ENCODE measurements at regions not wholly inside any gene's neighbourhood (a gene's known extent, or its start where the extent isn't known, plus 50 kb on each side); places are given as distances from the start of the nearest gene placed in this dataset.
"Not testable (repeated sequence)": the region's sequence is repeated elsewhere in the genome, so short reads cannot be mapped to it uniquely, and the experiment has no call there.

DNA sequence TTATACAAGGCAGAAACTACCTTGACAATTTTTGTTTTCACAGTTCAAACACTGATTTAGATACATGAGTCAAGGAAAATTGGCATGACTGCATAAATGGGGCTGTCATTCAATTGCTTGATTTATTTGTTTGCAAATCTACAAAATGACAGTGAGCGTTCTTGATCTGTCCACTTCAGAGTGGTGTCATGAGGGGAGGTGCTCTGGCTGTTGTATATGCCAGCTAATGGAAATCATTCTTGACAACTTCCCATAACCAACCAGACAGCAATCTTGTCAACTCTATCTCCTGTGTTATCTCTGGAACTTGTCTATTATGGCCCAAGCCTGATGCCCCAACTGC lies 120.6 kb upstream of the UGP2 start:
- Histone ChIP-seq H3K36me3 (ENCODE audit: control insufficient read depth, insufficient read depth, low read length) (no peaks in the 10 kb centered on the region), H3K4me3 (ENCODE audit: low read length) (no peak overlapping the region), H3K27ac (ENCODE audit: low read length) (no peak overlapping the region), H3K27me3 (ENCODE audit: control insufficient read depth, insufficient read depth, low read length) (no peaks in the 10 kb centered on the region), H3K4me1 (ENCODE audit: control insufficient read depth, insufficient read depth, low read length) (no peaks in the 10 kb centered on the region), H3K9me3 (ENCODE audit: control insufficient read depth, low read depth, low read length) (no peaks in the 10 kb centered on the region)
- DNase-seq = no peak
- no CpG with 5 or more reads among the region's 1 CpG for WGBS (ENCODE audit: insufficient coverage, low lambda C conversion rate)

DNA sequence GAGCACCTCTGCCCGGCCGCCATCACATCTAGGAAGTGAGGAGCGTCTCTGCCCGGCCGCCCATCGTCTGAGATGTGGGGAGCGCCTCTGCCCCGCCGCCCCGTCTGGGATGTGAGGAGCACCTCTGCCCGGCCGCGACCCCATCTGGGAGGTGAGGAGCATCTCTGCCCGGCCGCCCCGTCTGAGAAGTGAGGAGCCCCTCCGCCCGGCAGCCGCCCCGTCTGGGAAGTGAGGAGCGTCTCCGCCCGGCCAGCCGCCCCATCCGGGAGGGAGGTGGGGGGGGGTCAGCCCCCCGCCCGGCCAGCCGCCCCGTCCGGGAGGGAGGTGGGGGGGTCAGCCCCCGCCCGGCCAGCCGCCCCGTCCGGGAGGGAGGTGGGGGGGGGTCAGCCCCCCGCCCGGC lies 119.4 kb upstream of the UGP2 start:
- not testable (repeated sequence) for H3K36me3 ChIP-seq (ENCODE audit: control insufficient read depth, insufficient read depth, low read length); DNase-seq; H3K27ac ChIP-seq (ENCODE audit: low read length); H3K4me1 ChIP-seq (ENCODE audit: control insufficient read depth, insufficient read depth, low read length); H3K27me3 ChIP-seq (ENCODE audit: control insufficient read depth, insufficient read depth, low read length); H3K4me3 ChIP-seq (ENCODE audit: low read length); H3K9me3 ChIP-seq (ENCODE audit: control insufficient read depth, low read depth, low read length)
- no CpG with 5 or more reads among the region's 37 CpGs for WGBS (ENCODE audit: insufficient coverage, low lambda C conversion rate)

DNA sequence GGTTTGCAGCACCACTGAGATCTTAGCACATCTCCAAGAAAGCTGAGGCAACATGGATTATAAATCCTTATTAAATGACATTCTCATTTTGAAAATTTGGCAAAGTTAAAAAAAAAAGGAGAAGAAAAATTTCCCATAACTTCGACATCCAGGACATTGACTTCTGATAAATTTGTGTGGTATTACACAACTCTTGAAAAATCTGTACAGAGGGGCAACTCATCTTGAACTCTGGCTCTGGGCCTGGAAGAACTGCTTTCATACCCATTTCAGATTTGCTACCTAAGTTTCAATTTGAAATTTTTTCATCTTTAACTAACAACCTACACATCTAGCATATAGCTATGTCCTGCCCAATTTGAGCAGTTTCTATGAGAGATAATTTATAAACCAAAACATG lies 118.0 kb upstream of the UGP2 start:
- no peak overlapping the region for H3K27ac ChIP-seq (ENCODE audit: low read length)
- H3K27me3 ChIP-seq (ENCODE audit: control insufficient read depth, insufficient read depth, low read length) = no peaks in the 10 kb centered on the region
- no peaks in the 10 kb centered on the region for H3K4me1 ChIP-seq (ENCODE audit: control insufficient read depth, insufficient read depth, low read length)
- DNase-seq = no peak
- H3K36me3 ChIP-seq (ENCODE audit: control insufficient read depth, insufficient read depth, low read length) = no peaks in the 10 kb centered on the region
- no peaks in the 10 kb centered on the region for H3K9me3 ChIP-seq (ENCODE audit: control insufficient read depth, low read depth, low read length)
- no CpG with 5 or more reads among the region's 1 CpG for WGBS (ENCODE audit: insufficient coverage, low lambda C conversion rate)
- H3K4me3 ChIP-seq (ENCODE audit: low read length) = no peak overlapping the region

DNA sequence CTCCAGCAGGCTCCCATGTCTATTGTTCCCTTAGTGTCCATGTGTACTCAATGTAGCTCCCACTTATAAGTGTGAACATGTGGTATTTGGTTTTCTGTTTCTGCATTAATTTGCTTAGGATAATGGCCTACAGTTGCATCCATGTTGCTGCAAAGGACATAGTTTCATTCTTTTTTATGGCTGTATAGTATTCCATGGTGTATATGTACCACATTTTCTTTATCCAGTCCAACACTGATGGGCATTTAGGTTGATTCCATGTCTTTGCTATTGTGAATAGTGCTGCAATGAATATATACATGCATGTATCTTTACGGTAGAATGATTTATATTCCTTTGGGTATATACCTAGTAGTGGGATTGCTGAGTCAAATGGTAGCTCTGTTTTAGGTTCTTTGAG lies 116.5 kb upstream of the UGP2 start:
- H3K4me1 ChIP-seq (ENCODE audit: control insufficient read depth, insufficient read depth, low read length); H3K9me3 ChIP-seq (ENCODE audit: control insufficient read depth, low read depth, low read length); H3K27ac ChIP-seq (ENCODE audit: low read length); H3K27me3 ChIP-seq (ENCODE audit: control insufficient read depth, insufficient read depth, low read length); DNase-seq; H3K4me3 ChIP-seq (ENCODE audit: low read length); H3K36me3 ChIP-seq (ENCODE audit: control insufficient read depth, insufficient read depth, low read length): not testable (repeated sequence)
- WGBS (ENCODE audit: insufficient coverage, low lambda C conversion rate) = no CpG with 5 or more reads among the region's 1 CpG

GRCh38 chr2:63729362-63729761 lies 112.3 kb upstream of the UGP2 start:
- Histone ChIP-seq H3K27me3 (ENCODE audit: control insufficient read depth, insufficient read depth, low read length) (no peaks in the 10 kb centered on the region), H3K36me3 (ENCODE audit: control insufficient read depth, insufficient read depth, low read length) (no peaks in the 10 kb centered on the region), H3K9me3 (ENCODE audit: control insufficient read depth, low read depth, low read length) (no peaks in the 10 kb centered on the region), H3K27ac (ENCODE audit: low read length) (no peak overlapping the region), H3K4me1 (ENCODE audit: control insufficient read depth, insufficient read depth, low read length) (no peaks in the 10 kb centered on the region), H3K4me3 (ENCODE audit: low read length) (no peak overlapping the region)
- DNase-seq = no peak
- WGBS (ENCODE audit: insufficient coverage, low lambda C conversion rate) = no CpG with 5 or more reads among the region's 1 CpG

- no peak overlapping the region for H3K27ac ChIP-seq (ENCODE audit: low read length)
Observed at GRCh38 chr2:63729831-63730230, 111.9 kb upstream of the UGP2 start.

GRCh38 chr2:63734510-63734909 lies 107.2 kb upstream of the UGP2 start:
- Histone ChIP-seq H3K4me1 (ENCODE audit: control insufficient read depth, insufficient read depth, low read length) (no peaks in the 10 kb centered on the region), H3K27ac (ENCODE audit: low read length) (no peak overlapping the region), H3K4me3 (ENCODE audit: low read length) (no peak overlapping the region), H3K9me3 (ENCODE audit: control insufficient read depth, low read depth, low read length) (no peaks in the 10 kb centered on the region), H3K36me3 (ENCODE audit: control insufficient read depth, insufficient read depth, low read length) (no peaks in the 10 kb centered on the region), H3K27me3 (ENCODE audit: control insufficient read depth, insufficient read depth, low read length) (no peaks in the 10 kb centered on the region)
- DNase-seq = no peak
- WGBS (ENCODE audit: insufficient coverage, low lambda C conversion rate) = no CpG with 5 or more reads among the region's 1 CpG

More at GRCh38 chr2:63729831-63730230, 111.9 kb upstream of the UGP2 start:
- Histone ChIP-seq H3K4me3 (ENCODE audit: low read length) (no peak overlapping the region), H3K4me1 (ENCODE audit: control insufficient read depth, insufficient read depth, low read length) (no peaks in the 10 kb centered on the region), H3K27me3 (ENCODE audit: control insufficient read depth, insufficient read depth, low read length) (no peaks in the 10 kb centered on the region), H3K9me3 (ENCODE audit: control insufficient read depth, low read depth, low read length) (no peaks in the 10 kb centered on the region), H3K36me3 (ENCODE audit: control insufficient read depth, insufficient read depth, low read length) (no peaks in the 10 kb centered on the region)
- no peak for DNase-seq
- no CpG with 5 or more reads among the region's 2 CpGs for WGBS (ENCODE audit: insufficient coverage, low lambda C conversion rate)

GRCh38 chr2:63735263-63735662 lies 106.4 kb upstream of the UGP2 start:
- Histone ChIP-seq H3K4me1 (ENCODE audit: control insufficient read depth, insufficient read depth, low read length) (no peaks in the 10 kb centered on the region), H3K27me3 (ENCODE audit: control insufficient read depth, insufficient read depth, low read length) (no peaks in the 10 kb centered on the region), H3K4me3 (ENCODE audit: low read length) (no peak overlapping the region), H3K9me3 (ENCODE audit: control insufficient read depth, low read depth, low read length) (no peaks in the 10 kb centered on the region), H3K27ac (ENCODE audit: low read length) (no peak overlapping the region), H3K36me3 (ENCODE audit: control insufficient read depth, insufficient read depth, low read length) (no peaks in the 10 kb centered on the region)
- DNase-seq = no peak
- 87% methylated on average over 3 of the region's 4 CpGs for WGBS (ENCODE audit: insufficient coverage, low lambda C conversion rate)

DNA sequence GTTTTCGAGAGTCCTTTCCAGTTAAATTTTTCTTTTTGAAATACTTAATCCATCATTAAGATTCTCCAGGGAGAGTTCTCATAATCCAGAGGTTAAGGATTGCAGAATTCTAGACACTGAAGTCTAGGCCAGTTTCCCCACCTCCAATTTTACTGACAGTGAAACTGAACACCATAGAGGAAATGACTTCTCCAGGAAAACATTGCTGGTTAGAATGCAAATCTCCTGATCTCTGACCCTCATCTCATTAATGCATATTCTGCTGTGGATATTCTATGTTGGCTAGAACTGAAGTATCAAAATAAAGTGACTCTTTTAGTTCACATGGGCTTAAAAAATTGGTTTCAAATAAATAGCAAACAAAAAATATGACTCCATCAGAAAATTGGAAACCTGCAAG lies 105.8 kb upstream of the UGP2 start:
- WGBS (ENCODE audit: insufficient coverage, low lambda C conversion rate) = 100% methylated on average over 1 of the region's 1 CpG
- H3K36me3 ChIP-seq (ENCODE audit: control insufficient read depth, insufficient read depth, low read length) = no peaks in the 10 kb centered on the region
- H3K4me3 ChIP-seq (ENCODE audit: low read length) = no peak overlapping the region
- DNase-seq = no peak
- no peaks in the 10 kb centered on the region for H3K27me3 ChIP-seq (ENCODE audit: control insufficient read depth, insufficient read depth, low read length)
- no peaks in the 10 kb centered on the region for H3K9me3 ChIP-seq (ENCODE audit: control insufficient read depth, low read depth, low read length)
- H3K27ac ChIP-seq (ENCODE audit: low read length) = no peak overlapping the region
- H3K4me1 ChIP-seq (ENCODE audit: control insufficient read depth, insufficient read depth, low read length) = no peaks in the 10 kb centered on the region

GRCh38 chr2:63736354-63736753 lies 105.3 kb upstream of the UGP2 start:
- Histone ChIP-seq H3K4me1 (ENCODE audit: control insufficient read depth, insufficient read depth, low read length) (no peaks in the 10 kb centered on the region), H3K36me3 (ENCODE audit: control insufficient read depth, insufficient read depth, low read length) (no peaks in the 10 kb centered on the region), H3K4me3 (ENCODE audit: low read length) (no peak overlapping the region), H3K27me3 (ENCODE audit: control insufficient read depth, insufficient read depth, low read length) (no peaks in the 10 kb centered on the region), H3K9me3 (ENCODE audit: control insufficient read depth, low read depth, low read length) (no peaks in the 10 kb centered on the region), H3K27ac (ENCODE audit: low read length) (no peak overlapping the region)
- DNase-seq = no peak

- no peak for DNase-seq
- no peak overlapping the region for H3K27ac ChIP-seq (ENCODE audit: low read length)
- no peaks in the 10 kb centered on the region for H3K9me3 ChIP-seq (ENCODE audit: control insufficient read depth, low read depth, low read length)
- H3K4me1 ChIP-seq (ENCODE audit: control insufficient read depth, insufficient read depth, low read length) = no peaks in the 10 kb centered on the region
- H3K4me3 ChIP-seq (ENCODE audit: low read length) = no peak overlapping the region
- no peaks in the 10 kb centered on the region for H3K27me3 ChIP-seq (ENCODE audit: control insufficient read depth, insufficient read depth, low read length)
- H3K36me3 ChIP-seq (ENCODE audit: control insufficient read depth, insufficient read depth, low read length) = no peaks in the 10 kb centered on the region
Observed at GRCh38 chr2:63737081-63737751, 104.5 kb upstream of the UGP2 start.
